ENCODE measurements at regions not wholly inside any gene's neighbourhood (a gene's known extent, or its start where the extent isn't known, plus 50 kb on each side); places are given as distances from the start of the nearest gene placed in this dataset.

DNA sequence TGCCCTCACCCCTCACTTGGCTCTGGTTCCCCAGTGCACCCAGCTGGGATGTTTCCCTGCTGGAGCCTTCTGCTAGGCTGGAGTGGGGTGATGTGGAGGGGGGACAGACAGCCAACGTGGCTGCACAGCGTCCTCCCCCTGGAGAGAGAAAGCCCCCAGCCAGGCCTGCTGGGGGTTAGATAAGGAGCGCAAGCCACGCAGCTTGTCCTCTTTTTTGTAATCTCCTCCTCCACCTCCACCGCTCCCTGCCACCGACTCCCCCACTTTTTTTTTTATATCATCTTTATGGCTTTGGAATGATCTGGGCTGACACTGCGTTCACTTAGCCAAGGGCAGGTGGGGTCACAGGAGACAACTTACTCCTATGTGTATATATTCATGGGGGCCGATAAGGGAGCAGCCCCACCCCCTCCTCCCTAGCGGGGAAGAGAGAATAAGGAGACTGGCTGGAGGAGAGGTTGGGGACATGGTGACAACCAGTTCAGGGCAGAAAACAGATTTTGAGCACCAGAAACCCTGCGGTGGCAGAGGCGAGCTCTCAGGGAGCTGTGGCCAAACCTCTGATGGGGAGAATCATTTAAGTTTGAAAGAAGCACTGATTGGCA, 169.9 kb upstream of the LHX5 start:
- TF ChIP-seq EP300 (IDR thresholded peaks at IDR 0.05) (no peak), CTCF (IDR thresholded peaks at IDR 0.05) (no peak)

All from esophagus muscularis mucosa (tissue), 3 donors.